Testis (tissue), 2 donors: ENCODE measurements at regions not wholly inside any gene's neighbourhood (a gene's known extent, or its start where the extent isn't known, plus 50 kb on each side); places are given as distances from the start of the nearest gene placed in this dataset.

Source experiments
- DNase-seq: peaks from one replicate; pipeline ENCODE4 v3.0.0-alpha.2; 2019
- H3K27ac ChIP-seq, 2 donors: fragments of 200-600 bp; sonication (generic); one replicate each; pipeline ENCODE4 v1.5.1; 2019
- H3K27me3 ChIP-seq: fragments of 200-600 bp; sonication (generic); one replicate; pipeline ENCODE4 v1.5.1; 2019
- H3K36me3 ChIP-seq: fragments of 200-600 bp; sonication (generic); one replicate; pipeline ENCODE4 v1.5.1; 2017; ENCODE audit warnings: low read depth; ENCODE audit errors: missing control alignments
- H3K4me1 ChIP-seq: fragments of 200-600 bp; sonication (generic); one replicate; pipeline ENCODE4 v1.5.1; 2019
- H3K4me3 ChIP-seq, 2 donors: fragments of 200-600 bp; sonication (generic); one replicate each; pipeline ENCODE4 v1.5.1; 2017 to 2019
- H3K9me3 ChIP-seq: fragments of 200-600 bp; sonication (generic); one replicate; pipeline ENCODE4 v1.5.1; 2017
- CTCF ChIP-seq, 3 experiments: fragments of 450-650 bp in 2 of 3; fragments of 200-600 bp in 1 of 3; sonication (generic) in 1 of 3; IDR thresholded peaks; one replicate each; pipeline ENCODE4 v1.5.1; 2016 to 2019; ENCODE audit warnings: antibody characterized with exemption in 3 of 3, mild to moderate bottlenecking in 2 of 3, moderate library complexity in 1 of 3
- POLR2A ChIP-seq: fragments of 450-650 bp; IDR thresholded peaks from one replicate; pipeline ENCODE4 v1.6.1; 2017; ENCODE audit warnings: antibody characterized with exemption, mild to moderate bottlenecking, moderate library complexity
- whole genome bisulfite sequencing, 2 donors: methylation state at CpG; one replicate each; pipeline ENCODE4 v1.1.5; 2018; 5-methylcytosine and 5-hydroxymethylcytosine counted together
- intact Hi-C: fragments of 100-400 bp; cut with DNase I; formaldehyde crosslinking; loops from one replicate; pipeline ENCODE4 v1.15.1; 2023; ENCODE audit warnings: low total_unique reads

GRCh38 chr15:72873379-72874233 is 90.0 kb upstream of the ADPGK start:
- Histone ChIP-seq H3K4me1 (no peaks in the 10 kb centered on the region), H3K4me3 (no peak overlapping the region), H3K9me3 (no peaks in the 10 kb centered on the region), H3K27ac (no peak overlapping the region), H3K27me3 (no peaks in the 10 kb centered on the region), H3K36me3 (no peaks in the 10 kb centered on the region)
- 60 to 61% methylated on average over 12 of the region's 12 CpGs for WGBS, 2 donors
- no peak for DNase-seq
- intact Hi-C loops = no loop called here
- TF ChIP-seq POLR2A = no peak
- TF ChIP-seq CTCF (IDR thresholded peaks at IDR 0.05) = no peak

- no peak overlapping the region for H3K27ac ChIP-seq
- intact Hi-C loops = no loop called here
- DNase-seq = no peak
These were observed 88.7 kb upstream of the ADPGK start for GRCh38 chr15:72872066-72872845.

GRCh38 chr15:72866866-72867616 is 83.5 kb upstream of the ADPGK start:
- WGBS, 2 donors = 79 to 89% methylated on average over 3 to 5 of the region's 5 CpGs
- Histone ChIP-seq H3K27ac (no peak overlapping the region), H3K27me3 (no peaks in the 10 kb centered on the region), H3K4me1 (peaks cover 9% of the 10 kb centered on the region), H3K9me3 (no peaks in the 10 kb centered on the region), H3K4me3 (no peak overlapping the region), H3K36me3 (no peaks in the 10 kb centered on the region)
- intact Hi-C loops = no loop called here
- no peak for DNase-seq
- TF ChIP-seq CTCF (IDR thresholded peaks at IDR 0.05) (no peak), POLR2A (no peak)

More at GRCh38 chr15:72872066-72872845, 88.7 kb upstream of the ADPGK start:
- WGBS, 2 donors = 67 to 69% methylated on average over 10 of the region's 10 CpGs
- TF ChIP-seq CTCF (IDR thresholded peaks at IDR 0.05) (no peak), POLR2A (no peak)
- no peaks in the 10 kb centered on the region for H3K9me3 ChIP-seq
- no peak overlapping the region for H3K4me3 ChIP-seq
- no peaks in the 10 kb centered on the region for H3K27me3 ChIP-seq
- H3K4me1 ChIP-seq = no peaks in the 10 kb centered on the region
- no peaks in the 10 kb centered on the region for H3K36me3 ChIP-seq

GRCh38 chr15:72866182-72866581 is 82.6 kb upstream of the ADPGK start:
- intact Hi-C loops = no loop called here
- H3K4me1 ChIP-seq = peaks cover 9% of the 10 kb centered on the region
- no peak overlapping the region for H3K4me3 ChIP-seq
- no peaks in the 10 kb centered on the region for H3K27me3 ChIP-seq
- DNase-seq = no peak
- H3K27ac ChIP-seq = no peak overlapping the region
- TF ChIP-seq CTCF (IDR thresholded peaks at IDR 0.05) (no peak), POLR2A (no peak)
- no peaks in the 10 kb centered on the region for H3K9me3 ChIP-seq
- no peaks in the 10 kb centered on the region for H3K36me3 ChIP-seq
